Raji (cell line): ENCODE measurements at regions not wholly inside any gene's neighbourhood (a gene's known extent, or its start where the extent isn't known, plus 50 kb on each side); places are given as distances from the start of the nearest gene placed in this dataset.

Source experiments
- POLR2A ChIP-seq: IDR thresholded peaks from 2 replicates; pipeline ENCODE4 v1.6.1; 2011; ENCODE audit warnings: low read depth, low read length, control low read depth; ENCODE audit not compliant: insufficient read depth

DNA sequence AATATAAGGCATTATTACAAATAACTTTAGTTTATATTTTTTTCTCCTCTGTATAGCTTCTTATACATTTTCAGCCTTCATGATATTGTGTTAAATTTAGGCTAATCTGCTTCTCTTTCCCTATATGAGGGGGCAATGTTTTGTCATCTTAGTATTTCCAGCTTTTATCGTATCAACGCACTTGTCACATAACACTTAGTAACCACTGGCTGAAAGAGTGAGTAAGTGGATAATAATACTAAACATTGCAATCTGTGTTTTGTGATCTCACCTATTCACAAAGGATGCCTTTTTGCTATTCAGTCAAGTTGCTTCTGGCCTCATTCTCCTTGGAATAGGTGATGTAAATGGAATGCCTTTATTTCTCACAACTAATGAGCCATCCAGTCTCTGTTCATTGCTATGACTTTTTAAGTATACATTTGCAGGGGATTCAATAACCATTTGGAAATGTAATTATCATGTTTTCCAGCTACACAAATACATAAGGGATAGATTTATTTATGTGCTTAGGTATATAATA lies 260.9 kb downstream of the BMP4 start:
- TF ChIP-seq POLR2A: no peak

- no peak for TF ChIP-seq POLR2A
Observed at GRCh38 chr14:53692885-53693284, 263.7 kb downstream of the BMP4 start.

DNA sequence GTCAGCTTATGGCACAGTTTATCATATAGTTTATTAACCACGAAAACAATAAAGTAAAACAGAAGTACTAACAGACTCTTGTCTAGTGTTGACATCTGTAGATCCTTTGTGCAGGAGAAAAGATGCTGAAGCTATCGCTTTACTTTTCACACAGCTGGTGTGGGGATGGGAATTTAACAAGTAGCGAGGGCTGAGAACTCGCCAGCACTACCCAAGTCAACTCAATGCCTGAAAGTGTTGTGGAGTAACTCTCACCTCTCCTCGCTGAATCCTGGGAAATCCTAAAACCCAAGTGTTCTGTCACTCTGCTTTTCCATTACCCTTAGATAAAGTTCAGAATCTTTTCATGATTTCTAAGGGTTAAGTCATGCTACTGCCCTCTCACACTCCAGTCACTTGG lies 264.2 kb downstream of the BMP4 start:
- TF ChIP-seq POLR2A: no peak

DNA sequence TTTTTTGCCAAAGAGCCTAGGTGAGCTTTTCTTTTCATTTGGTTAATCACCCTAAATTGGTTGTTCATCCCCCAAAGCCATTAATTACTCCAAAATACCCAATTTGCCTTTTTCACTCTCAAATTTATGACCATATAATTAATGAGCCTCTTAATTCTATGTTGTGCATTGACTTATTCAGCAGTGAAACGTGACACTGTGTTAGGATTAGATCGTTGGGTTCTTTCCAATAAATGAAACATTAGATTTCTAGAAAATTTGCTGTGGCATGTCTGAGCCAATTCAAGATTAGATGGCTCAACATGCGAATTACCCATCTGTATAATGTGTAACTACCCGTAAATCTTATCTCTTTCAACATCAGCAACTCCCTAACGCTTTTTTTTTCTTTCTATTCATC lies 273.4 kb downstream of the BMP4 start:
- TF ChIP-seq POLR2A: no peak

DNA sequence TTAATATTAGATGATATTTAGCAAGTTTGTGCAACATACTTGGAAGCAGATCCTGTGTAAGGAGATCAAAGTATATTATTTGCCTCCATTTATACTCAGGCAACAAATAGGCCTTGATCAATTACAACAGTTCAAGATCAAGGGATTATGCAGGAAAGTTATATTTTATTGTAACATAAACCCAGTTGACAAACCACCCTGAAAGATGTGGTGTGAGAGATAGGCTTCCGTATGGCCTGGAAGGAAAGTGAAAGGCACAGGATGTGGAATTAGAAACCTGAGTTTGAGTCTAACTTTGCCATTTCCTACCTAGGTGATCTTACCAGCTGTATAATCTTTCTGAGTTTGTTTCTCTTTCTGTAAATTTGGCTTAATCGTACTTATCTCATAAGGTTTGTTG lies 284.1 kb downstream of the BMP4 start:
- no peak for TF ChIP-seq POLR2A

DNA sequence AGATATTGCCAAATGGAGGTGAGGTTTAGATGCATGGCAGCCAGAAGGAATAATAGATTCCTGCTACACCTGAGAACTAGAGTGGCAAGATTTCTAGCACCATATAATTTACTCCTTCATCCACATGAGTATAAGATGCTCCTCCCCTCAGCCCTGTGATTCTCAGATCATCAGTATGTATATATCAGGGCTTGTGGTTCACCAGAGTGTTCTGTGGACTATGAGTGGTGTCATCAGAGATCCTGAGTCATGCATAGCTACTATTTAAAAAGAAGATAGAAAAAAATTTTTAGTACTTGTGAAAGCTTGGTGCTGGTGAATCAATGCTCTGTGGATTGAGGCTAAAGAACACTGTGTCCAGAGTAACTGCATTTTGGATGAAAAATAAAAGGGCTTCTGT lies 285.9 kb downstream of the BMP4 start:
- no peak for TF ChIP-seq POLR2A

- no peak for TF ChIP-seq POLR2A
Observed at GRCh38 chr14:53668897-53669296, 287.7 kb downstream of the BMP4 start.

DNA sequence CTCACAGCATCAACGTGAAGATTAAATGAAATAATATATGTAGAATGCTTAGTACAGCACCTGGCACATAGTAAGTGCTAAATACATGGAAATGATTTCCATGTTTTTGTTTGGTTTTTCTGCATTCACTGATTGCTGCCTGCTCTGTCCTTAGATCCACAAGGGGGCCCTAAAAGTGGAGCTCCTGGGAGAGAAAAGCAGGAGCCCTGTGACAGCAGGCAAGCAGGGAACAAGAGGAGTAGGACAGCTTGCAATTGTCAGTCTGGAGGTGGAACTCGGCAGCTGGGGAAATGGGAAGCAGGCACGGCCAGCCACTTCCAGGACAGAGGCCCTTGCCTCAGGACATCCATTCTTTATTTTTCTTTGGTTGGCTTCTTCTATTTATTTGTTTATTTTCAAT lies 292.9 kb downstream of the BMP4 start:
- TF ChIP-seq POLR2A: no peak

DNA sequence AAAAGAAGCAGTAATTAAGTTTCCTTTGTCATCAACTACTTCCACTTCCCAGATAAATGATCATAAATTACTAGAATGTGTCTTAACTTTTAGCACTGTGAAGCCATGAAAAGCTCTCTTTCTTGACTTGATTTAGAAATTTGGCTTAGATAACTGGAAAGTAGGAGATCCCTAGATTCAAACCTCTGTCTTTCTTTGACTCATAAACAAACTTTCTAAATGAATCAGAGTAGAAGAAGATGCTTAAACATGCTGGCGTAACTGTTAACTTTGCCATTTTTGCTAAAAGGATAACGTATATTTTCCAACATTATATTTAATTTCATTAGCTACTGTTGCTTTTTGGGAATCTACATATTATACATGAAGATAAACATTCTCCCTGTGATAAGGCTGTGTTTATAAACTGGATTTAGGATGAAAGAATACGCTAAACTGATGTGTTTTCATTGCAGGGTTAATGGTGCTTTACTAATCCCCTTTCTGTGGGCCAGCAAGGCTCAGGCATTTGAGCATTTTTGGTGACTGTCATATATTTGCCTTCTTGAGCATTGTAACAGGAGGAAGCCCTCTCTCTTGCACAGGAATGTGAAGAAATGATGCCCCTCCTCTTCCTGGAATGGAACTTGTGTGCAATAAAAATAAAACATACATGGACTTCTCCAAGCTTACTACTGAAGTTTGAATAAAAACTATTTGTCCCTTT lies 301.4 kb downstream of the BMP4 start:
- no peak for TF ChIP-seq POLR2A

DNA sequence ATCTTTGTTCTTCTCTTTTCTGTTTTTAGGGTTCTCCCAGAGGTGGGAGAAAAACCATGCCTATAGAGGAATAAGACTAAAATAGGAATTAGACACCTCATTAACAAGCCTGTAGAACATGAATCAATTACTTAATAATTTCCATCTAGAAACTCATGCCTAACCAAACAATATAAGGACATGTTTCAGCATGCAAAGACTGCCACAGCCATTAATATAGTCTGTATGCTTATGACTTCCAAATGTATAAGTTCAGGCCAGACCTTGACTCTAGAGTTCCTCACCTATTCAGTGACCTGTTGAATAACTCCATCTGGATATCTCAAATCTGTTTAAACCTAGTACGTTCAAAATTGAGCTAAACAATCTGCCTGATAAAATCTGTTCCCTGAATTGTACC lies 304.6 kb downstream of the BMP4 start:
- TF ChIP-seq POLR2A: no peak

DNA sequence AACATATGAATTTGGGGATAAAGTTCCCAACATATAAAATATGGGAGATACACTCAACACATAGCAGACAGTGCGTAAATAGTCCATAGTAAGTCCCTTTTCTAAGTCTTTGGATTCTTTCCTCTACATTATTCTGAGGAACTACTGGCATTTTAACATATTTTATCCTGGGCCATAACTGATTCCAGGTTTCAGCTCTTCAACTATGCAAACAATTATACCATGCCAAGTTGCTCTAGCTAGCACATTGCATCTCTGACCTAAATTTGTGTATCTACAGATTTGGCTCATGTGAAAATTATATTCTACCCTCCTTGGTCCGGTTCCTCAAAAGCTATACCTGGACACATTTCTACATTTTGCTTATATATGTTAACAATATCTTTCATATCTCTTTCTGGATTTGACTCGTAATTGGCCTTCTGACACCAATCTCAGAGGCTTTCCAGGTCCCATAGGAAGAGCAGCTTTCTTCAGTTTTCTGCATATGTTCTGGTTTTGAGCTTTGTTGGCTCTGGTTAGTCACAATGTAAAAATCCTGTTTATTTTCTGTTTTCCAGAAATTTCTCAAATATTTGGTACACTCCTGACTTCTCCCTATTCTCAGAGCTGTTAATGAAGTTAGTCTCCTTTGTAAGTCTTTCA lies 305.4 kb downstream of the BMP4 start:
- TF ChIP-seq POLR2A: no peak

- no peak for TF ChIP-seq POLR2A
Observed at GRCh38 chr14:53646925-53647324, 309.7 kb downstream of the BMP4 start.

DNA sequence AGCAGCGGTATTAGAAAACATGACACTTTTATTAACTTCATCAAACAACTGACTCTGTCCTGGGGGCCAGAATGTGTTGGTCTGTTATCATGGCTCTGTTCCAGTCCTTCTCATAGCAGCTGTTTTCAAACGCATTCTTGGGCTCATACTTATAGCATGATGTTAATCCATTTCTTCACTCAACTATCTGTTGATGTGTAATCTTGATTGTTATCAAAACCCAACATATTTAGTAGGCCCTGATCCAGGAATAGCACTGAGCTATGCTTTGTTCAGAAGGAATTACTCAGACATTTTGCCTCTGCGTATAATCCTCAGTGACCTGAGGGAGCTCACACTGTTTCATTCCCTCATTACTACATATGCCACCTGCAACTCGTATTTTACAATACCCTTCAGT lies 315.9 kb downstream of the BMP4 start:
- no peak for TF ChIP-seq POLR2A

DNA sequence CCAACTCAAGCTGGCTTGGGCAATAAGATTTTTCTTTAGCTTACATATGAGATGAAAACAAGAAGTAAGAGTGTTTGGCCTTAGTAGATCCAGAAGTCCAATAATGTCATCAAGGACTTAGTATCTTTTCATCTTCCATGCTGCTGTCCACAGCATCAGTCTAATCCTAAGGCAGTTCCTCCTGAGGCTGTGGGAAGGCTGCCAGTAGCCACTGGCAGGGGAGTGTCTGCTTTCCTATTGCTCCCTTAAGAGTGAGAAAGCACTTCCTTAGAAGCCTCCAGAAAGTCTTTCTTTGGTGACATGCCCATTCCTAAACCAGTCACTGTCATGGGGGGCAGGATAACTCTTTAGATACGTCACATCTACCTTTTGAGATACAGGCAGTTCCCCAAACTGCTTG lies 317.7 kb downstream of the BMP4 start:
- TF ChIP-seq POLR2A: no peak

DNA sequence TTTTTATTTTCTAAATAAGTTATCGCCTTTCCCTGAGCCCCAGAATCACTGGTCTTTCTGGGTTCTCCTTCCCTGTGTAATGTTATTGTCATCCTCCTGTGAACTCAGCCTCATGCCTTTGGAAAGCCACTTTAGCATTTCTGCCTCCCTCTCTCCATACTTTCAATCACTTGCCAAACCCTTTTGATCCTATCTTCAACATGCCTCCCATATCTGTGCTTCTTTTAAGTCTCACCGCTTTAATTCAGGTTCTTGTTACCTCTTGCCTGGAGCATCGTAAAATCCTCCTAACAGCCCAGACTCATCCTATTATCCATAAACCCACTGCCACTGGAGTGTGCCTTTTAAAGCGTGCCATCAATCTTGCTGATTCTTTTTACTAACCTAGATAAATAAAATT lies 321.8 kb downstream of the BMP4 start:
- no peak for TF ChIP-seq POLR2A

DNA sequence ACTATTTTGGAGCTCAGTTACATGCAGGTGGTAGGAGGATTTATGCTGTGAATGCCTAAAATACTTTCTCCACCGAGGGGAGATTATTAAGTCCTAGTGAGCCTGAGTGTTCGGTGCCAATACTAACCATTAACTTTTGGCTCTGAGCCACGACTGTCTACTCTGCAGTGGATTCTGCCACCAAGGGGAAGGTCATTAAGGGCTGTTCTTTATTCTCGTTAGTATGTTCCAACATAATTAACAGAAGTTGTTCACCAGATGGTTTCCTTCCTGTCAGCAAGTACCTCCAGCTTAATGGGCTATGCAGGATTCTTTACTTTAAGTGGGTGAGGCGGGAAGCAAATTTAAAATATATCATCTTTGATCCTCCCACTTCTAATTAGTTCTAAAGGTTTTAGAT lies 326.3 kb downstream of the BMP4 start:
- TF ChIP-seq POLR2A: no peak

DNA sequence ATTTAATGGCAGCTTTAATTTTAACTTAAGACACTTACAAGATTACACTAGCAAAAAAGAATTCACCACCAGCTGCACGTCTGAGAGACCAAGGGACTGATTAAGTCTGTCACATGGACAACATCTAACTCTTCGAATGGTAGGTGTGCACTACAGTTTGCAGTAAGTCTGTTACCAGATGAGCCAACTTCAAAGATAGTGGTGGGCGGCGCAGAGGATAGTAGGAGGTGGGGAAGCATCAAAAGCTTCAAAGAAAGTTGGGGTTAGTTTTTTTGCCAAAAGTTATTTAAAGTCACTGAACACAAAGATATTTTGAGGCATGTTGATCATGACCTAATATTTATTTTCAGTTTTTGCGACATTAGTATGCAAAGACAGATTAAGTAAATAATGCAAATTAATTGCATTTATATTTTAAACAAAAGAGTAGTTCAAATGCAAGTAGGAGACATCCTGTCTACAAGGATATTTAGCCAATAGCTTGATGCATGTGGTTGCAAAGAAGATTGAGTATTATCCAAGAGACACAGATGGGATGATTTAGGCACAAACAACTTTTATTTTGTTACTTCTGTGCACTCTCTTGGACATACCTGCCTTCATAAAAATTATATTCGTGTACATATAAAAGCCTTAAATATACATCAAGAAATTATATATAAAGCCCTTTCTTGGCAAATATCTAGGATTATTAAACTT lies 327.7 kb downstream of the BMP4 start:
- no peak for TF ChIP-seq POLR2A

DNA sequence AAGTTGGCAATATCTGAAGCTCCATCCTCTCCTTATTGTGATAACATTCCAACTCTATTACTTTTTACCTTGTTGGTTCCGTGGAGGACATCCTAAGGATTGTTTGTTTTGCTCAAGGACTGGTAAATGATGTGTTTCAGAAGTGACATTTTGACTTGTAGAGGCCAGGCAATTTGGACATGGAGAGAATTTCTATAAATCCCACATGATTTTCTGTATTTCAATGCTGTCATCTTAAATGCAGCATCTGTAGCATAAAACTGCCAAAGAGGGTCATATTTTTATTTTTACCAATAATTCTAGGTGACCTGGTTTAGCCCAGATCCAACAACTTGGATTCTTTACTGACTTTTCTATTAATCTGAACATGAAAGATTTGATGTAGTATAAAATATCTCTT lies 328.4 kb downstream of the BMP4 start:
- no peak for TF ChIP-seq POLR2A
